SJCRH30 (cell line): ENCODE measurements at regions not wholly inside any gene's neighbourhood (a gene's known extent, or its start where the extent isn't known, plus 50 kb on each side); places are given as distances from the start of the nearest gene placed in this dataset.

Experiments
- DNase-seq, 2 experiments: peaks; one replicate each; pipeline ENCODE4 v3.0.0-alpha.2; 2015 to 2020
- H3K27ac ChIP-seq: fragments of 250-450 bp; sonication (Bioruptor Pico); 2 replicates; pipeline ENCODE4 v1.5.1; 2020; ENCODE audit warnings: mild to moderate bottlenecking, moderate library complexity
- H3K27me3 ChIP-seq: fragments of 250-450 bp; sonication (Bioruptor Pico); 2 replicates; pipeline ENCODE4 v1.5.1; 2020; ENCODE audit warnings: mild to moderate bottlenecking, moderate library complexity
- H3K36me3 ChIP-seq: fragments of 250-450 bp; sonication (Bioruptor Pico); 2 replicates; pipeline ENCODE4 v1.5.1; 2020; ENCODE audit warnings: mild to moderate bottlenecking, moderate library complexity
- H3K4me1 ChIP-seq: fragments of 250-450 bp; sonication (Bioruptor Pico); 2 replicates; pipeline ENCODE4 v1.5.1; 2020; ENCODE audit warnings: mild to moderate bottlenecking, moderate library complexity
- H3K4me3 ChIP-seq: fragments of 250-450 bp; sonication (Bioruptor Pico); 2 replicates; pipeline ENCODE4 v1.5.1; 2020; ENCODE audit warnings: mild to moderate bottlenecking, moderate library complexity
- H3K9me3 ChIP-seq: fragments of 250-450 bp; sonication (Bioruptor Pico); replicated peaks from 2 replicates; pipeline ENCODE4 v1.5.1; 2020; ENCODE audit warnings: mild to moderate bottlenecking, moderate library complexity

DNA sequence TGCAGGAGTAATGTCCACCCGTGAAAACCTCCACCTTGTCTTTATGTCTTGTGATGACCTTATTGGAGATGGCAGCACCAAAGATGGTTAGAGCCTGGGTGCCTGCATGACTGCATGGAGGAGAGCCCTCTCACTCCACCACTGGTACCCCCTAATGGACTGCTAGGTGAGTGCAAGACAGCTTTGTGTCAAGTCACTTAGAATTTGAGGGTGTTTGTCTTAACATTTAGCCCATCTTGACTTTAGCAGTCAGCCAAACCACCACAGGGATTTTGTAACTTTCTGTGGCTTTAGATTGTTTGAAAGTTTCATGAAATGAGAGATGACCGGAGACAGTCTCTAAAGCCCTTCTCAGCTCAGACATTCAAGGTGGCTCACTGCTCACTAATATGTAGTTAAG lies 232.9 kb upstream of the NCAM1 start:
- Histone ChIP-seq H3K27ac (no peak overlapping the region), H3K36me3 (no peaks in the 10 kb centered on the region), H3K27me3 (no peaks in the 10 kb centered on the region), H3K9me3 (no peaks in the 10 kb centered on the region), H3K4me1 (no peaks in the 10 kb centered on the region), H3K4me3 (no peak overlapping the region)
- no peak for DNase-seq

DNA sequence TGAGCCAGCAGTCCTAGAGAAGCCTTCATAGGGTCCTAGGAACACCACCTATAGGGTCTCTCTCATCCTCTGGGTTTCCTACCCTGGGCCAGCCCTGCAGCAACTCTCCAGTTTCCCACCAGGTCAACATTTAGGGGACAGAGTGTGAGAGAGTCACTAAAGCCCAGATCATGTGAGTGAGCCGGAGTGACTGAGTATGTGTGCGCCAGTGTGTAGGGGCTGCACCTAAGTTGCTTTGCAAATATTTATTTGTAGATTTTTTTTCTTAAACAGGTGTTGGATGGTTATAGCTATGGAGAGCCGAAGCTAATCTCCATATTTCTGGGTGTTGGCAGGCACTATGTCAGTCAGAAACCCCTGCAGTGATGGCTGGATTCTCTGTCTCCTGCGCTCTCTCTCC lies 232.5 kb upstream of the NCAM1 start:
- H3K9me3 ChIP-seq: no peaks in the 10 kb centered on the region
- H3K36me3 ChIP-seq: no peaks in the 10 kb centered on the region
- DNase-seq: no peak
- H3K4me1 ChIP-seq: no peaks in the 10 kb centered on the region
- H3K27me3 ChIP-seq: no peaks in the 10 kb centered on the region
- H3K4me3 ChIP-seq: no peak overlapping the region
- no peak overlapping the region for H3K27ac ChIP-seq

DNA sequence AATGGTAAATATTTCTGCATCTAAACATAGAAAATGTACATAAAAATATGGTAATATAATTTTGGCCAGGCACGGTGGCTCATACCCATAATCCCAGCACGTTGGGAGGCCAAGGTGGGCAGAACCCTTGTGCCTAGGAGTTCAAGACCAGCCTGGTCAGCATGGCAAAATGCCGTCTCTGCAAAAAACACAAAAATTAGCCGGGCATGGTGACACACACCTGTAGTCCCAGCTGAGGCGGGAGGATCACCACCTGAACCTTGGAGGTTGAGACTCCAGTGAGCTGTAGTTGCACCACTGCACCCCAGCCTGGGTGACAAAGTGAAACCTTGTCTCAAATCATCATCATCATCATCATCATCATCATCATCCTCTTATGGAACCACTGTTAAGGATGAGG lies 230.6 kb upstream of the NCAM1 start:
- Histone ChIP-seq H3K27me3 (no peaks in the 10 kb centered on the region), H3K36me3 (no peaks in the 10 kb centered on the region), H3K4me1 (no peaks in the 10 kb centered on the region), H3K9me3 (no peaks in the 10 kb centered on the region), H3K4me3 (no peak overlapping the region), H3K27ac (no peak overlapping the region)
- DNase-seq: no peak

DNA sequence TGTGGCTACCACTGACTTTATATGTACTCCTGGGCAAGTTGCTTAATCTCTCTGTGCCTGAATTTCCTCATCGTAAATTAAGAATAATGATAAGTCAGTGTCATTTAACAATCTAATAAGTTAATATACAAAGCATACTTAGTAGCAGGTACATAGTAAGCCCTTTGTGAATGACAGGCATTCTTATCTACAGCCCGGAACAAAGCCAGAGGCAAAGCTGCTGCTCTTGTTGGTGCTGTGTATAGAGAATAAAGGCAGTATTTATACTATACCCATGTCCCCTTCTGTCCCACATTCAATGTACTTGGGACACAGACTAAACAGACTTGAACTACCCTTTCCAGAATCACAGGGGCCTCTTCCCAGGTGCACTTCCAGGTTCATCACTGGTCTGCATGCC lies 229.7 kb upstream of the NCAM1 start:
- Histone ChIP-seq H3K4me3 (no peak overlapping the region), H3K9me3 (no peaks in the 10 kb centered on the region), H3K27ac (no peak overlapping the region), H3K36me3 (no peaks in the 10 kb centered on the region), H3K4me1 (no peaks in the 10 kb centered on the region), H3K27me3 (no peaks in the 10 kb centered on the region)
- DNase-seq: no peak

DNA sequence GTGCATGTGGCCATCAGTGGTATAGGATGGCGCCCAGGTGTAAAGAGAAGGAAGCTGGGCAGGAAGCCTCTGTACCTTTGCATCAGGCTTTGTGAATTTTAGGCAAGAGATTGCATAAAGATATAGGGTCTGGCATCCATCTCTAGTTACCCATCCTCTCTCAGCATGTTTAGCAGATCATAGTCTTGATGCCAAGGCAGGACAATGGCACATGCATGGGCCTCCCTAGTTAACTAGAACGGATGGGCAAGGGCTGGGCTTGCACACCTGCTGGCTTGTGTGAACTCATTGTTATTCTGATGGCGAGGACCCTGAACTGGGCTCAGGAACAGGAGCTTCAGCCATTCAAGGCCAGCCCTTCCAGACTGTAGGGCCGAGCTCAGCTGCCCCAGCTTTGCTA lies 229.2 kb upstream of the NCAM1 start:
- no peak for DNase-seq

DNA sequence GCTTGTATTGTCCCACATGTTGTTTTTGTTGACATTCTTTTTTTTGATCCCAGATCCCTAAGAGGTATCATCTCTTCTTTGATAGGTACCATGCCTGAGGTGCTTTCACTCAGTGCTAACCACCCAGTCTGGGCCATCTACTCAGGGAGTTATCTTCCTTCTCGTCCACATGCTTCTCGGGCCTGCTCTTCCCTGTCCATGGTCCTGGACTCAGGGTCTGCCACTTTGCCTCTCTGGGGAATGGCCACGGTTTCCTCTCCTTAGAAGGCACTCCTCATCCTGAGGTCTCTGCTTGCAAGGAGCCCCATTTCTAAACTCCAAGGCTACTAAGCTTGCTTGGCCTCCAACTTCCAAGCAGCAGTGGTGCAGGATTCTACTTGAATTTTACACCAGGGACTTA lies 227.0 kb upstream of the NCAM1 start:
- Histone ChIP-seq H3K27me3 (no peaks in the 10 kb centered on the region), H3K4me3 (no peak overlapping the region), H3K36me3 (no peaks in the 10 kb centered on the region), H3K9me3 (no peaks in the 10 kb centered on the region), H3K4me1 (no peaks in the 10 kb centered on the region), H3K27ac (no peak overlapping the region)
- peak; percentile 53 to 69 for DNase-seq

More for the DNA sequence above, 229.2 kb upstream of the NCAM1 start:
- Histone ChIP-seq H3K27me3 (no peaks in the 10 kb centered on the region), H3K36me3 (no peaks in the 10 kb centered on the region), H3K4me3 (no peak overlapping the region), H3K27ac (no peak overlapping the region), H3K4me1 (no peaks in the 10 kb centered on the region), H3K9me3 (no peaks in the 10 kb centered on the region)

DNA sequence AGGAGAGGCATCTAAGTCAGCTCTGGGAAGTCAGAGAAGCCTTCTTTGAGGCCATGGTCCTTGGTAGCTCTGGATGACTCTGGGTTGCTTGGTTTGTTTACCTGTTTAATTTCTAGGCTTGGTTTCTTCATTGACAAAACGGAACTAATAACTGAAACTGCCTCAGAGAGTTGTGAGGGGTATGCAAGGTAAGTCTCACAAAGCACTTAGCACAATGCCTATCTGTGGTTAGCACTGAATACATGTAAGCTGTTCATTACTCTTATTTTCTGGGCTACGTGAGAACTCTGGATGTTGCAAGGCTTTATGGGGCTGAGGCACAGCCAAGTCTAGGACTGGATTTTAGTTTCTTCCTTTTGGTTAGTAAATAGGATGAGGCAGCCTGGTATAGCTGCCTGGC lies 225.8 kb upstream of the NCAM1 start:
- no peaks in the 10 kb centered on the region for H3K27me3 ChIP-seq
- no peak overlapping the region for H3K4me3 ChIP-seq
- H3K36me3 ChIP-seq: no peaks in the 10 kb centered on the region
- no peak for DNase-seq
- no peak overlapping the region for H3K27ac ChIP-seq
- no peaks in the 10 kb centered on the region for H3K4me1 ChIP-seq
- H3K9me3 ChIP-seq: no peaks in the 10 kb centered on the region

DNA sequence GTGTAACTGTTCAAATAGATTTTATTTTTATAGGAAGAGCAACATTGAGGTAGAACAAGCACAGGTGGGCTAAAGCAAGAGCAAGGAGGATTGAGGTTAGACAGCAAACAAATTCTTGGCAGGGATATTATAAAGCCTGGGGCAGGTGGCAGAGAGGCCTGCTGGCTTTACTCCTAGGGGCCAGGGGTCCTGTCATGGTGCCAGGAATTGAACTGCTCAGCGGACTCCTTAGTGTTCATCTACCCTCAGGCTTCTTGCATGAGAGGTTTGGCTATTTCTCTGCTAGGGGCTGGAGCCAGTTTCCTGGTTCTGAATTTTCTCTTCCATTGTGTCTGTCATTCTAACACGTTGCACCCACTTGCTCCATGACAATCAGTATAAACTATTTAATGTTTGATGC lies 217.2 kb upstream of the NCAM1 start:
- peak; percentile 9 to 47 for DNase-seq
- no peak overlapping the region for H3K4me3 ChIP-seq
- no peak overlapping the region for H3K27ac ChIP-seq
- no peaks in the 10 kb centered on the region for H3K9me3 ChIP-seq
- peaks cover 6% of the 10 kb centered on the region for H3K4me1 ChIP-seq
- H3K27me3 ChIP-seq: no peaks in the 10 kb centered on the region
- no peaks in the 10 kb centered on the region for H3K36me3 ChIP-seq

DNA sequence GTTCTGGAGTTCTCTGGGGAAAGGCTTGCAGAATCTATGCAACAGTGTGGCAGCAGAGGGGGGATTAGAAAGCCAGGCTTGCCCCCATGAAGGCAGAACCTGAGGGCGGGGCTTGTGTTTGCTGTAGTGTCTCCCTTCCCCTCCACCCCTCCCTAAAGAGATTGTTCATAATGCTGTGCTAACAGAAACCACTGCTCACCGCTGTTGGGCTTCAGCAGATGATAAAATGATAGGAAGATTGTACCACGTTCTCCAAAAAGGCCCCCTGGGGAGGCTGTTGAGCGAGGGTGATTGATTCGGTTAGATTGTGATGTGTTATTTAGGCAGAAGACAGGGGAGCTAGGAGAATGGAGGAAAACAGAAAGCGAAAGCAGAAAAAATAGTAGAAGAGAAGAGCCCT lies 215.2 kb upstream of the NCAM1 start:
- H3K36me3 ChIP-seq: no peaks in the 10 kb centered on the region
- DNase-seq: no peak
- H3K27me3 ChIP-seq: no peaks in the 10 kb centered on the region
- no peaks in the 10 kb centered on the region for H3K9me3 ChIP-seq
- no peak overlapping the region for H3K27ac ChIP-seq
- H3K4me3 ChIP-seq: no peak overlapping the region
- peaks cover 26% of the 10 kb centered on the region for H3K4me1 ChIP-seq

DNA sequence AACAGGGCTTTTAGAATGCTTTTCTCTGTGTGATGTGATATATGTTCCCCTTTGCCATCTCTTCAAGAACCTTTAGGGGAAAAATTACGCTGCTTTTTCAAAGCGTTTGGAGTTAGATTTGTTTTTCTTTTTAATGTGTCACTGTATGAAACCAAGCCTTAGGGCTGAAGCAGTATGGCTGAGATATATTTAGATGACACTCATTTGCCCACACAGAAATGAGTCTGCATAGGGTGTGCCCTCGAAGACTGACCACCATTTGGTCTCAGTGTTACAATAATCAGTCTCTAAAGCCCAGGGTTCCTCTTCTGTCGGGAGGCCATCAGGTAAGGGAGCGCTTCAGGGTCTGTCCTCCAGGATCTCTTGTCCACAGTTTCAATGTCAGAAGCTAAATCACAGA lies 213.0 kb upstream of the NCAM1 start:
- H3K9me3 ChIP-seq: no peaks in the 10 kb centered on the region
- H3K27me3 ChIP-seq: no peaks in the 10 kb centered on the region
- no peak for DNase-seq
- H3K36me3 ChIP-seq: no peaks in the 10 kb centered on the region
- H3K27ac ChIP-seq: no peak overlapping the region
- H3K4me3 ChIP-seq: no peak overlapping the region
- H3K4me1 ChIP-seq: peaks cover 27% of the 10 kb centered on the region

DNA sequence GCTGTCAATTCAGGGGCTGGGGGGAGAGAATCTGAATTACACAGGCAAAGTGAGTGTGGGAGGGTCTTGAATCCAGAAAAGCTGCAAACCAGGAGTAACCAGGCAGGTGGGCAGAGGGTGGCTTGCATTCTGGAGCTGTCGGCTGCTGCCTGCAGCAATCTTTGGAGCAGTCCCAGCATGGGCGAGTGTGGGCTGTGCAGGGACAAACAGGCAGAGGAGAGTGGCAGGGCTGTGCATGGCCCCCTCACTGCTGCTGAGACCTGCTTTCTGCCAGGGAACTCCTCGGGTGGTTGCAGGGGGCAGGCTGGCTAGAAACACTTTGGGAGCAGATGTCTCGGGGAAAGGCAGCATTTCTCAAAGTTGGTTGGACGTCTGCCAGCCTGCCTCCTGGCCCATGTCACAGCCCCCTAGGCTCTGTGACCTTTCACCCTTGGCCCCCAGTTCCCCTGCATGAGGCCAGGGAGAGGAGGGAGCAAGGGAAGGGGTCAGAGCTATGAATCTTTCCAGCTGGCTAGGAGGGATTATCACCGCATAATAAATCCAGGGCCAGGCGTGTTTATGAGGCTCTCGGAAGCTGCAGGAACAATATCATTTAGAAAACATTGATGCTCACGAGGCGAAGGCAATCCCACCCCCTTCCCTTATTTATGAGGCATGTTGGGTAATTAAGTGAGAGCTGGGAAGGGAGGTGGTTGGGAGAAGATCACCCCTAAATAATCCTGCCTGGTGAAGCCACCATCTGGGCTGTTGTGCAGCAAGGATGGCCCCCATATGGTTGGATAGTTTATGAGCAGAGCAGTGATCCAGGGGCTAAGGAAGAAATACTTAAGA lies 212.3 kb upstream of the NCAM1 start:
- Histone ChIP-seq H3K4me1 (peaks cover 30% of the 10 kb centered on the region), H3K27me3 (no peaks in the 10 kb centered on the region), H3K36me3 (no peaks in the 10 kb centered on the region), H3K4me3 (no peak overlapping the region), H3K9me3 (no peaks in the 10 kb centered on the region), H3K27ac (no peak overlapping the region)
- DNase-seq: peak; percentile 21 to 48

DNA sequence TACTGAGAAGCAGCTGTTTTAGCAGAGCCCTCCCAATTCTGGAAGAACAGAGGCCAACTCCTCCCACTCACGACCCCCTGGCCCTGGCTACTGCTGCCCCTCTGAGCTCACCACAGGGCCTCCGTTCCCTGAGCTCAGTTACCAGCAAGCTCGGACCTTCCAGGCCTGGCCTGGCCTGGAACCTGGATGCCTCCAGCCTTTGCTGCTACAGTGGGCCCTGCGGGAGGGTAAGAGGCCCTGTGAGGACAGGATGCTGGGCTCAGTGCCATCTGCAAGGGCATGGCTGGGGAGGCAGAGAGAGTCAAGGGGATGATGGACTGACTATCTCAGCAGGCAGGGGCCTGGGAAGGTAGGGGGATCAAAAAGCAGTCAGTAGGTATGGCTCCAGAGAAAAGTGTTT lies 209.9 kb upstream of the NCAM1 start:
- H3K9me3 ChIP-seq: no peaks in the 10 kb centered on the region
- no peaks in the 10 kb centered on the region for H3K27me3 ChIP-seq
- peak; percentile 10 to 27 for DNase-seq
- H3K36me3 ChIP-seq: no peaks in the 10 kb centered on the region
- peaks cover 38% of the 10 kb centered on the region for H3K4me1 ChIP-seq
- H3K27ac ChIP-seq: peak overlapping the region; percentile 5; the same call in 1 of the 2 replicates
- H3K4me3 ChIP-seq: no peak overlapping the region

DNA sequence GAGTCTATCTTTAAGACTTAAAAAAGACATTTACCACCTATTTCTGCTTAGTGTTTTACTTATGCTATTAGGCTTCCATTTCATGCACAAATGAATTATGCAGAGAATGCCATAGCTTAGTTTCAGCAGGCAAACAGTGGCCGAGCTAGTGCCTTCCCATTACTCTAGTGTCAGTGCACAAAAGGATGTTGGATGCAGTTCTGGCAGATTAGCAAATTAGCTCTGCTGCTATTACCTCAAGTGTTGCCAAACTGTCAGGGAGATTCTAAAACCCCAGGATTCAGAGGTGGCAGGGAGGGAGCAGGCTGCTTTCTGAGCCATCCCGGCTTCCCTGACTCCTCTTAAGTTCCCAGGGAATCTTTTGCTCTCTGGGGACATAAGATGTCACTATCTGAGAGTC lies 209.4 kb upstream of the NCAM1 start:
- no peak for DNase-seq
- no peak overlapping the region; the same call in 1 of the 2 replicates for H3K27ac ChIP-seq
- H3K4me3 ChIP-seq: no peak overlapping the region
- H3K4me1 ChIP-seq: peaks cover 42% of the 10 kb centered on the region
- no peaks in the 10 kb centered on the region for H3K27me3 ChIP-seq
- H3K36me3 ChIP-seq: no peaks in the 10 kb centered on the region
- H3K9me3 ChIP-seq: no peaks in the 10 kb centered on the region

DNA sequence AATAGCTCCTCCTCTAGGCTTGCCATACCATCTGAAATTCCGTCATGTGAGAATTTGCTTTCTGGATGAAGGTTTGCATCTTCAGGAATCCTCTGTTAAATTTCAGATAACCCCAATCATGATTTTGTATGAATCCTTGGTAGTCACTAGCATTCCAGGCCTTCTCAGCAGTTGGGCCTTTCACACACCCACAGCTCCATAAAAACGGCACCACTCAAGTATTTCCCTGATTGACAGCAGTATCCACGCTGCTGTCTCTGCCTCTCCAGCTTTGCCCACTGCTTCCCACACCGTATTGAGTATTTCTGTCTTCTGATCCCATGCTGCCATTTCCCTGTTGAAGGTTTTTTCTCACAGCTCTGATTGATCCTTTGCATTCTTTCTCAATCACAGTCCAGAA lies 208.7 kb upstream of the NCAM1 start:
- Histone ChIP-seq H3K4me1 (peaks cover 50% of the 10 kb centered on the region), H3K27me3 (no peaks in the 10 kb centered on the region), H3K27ac (no peak overlapping the region), H3K36me3 (no peaks in the 10 kb centered on the region), H3K4me3 (no peak overlapping the region), H3K9me3 (no peaks in the 10 kb centered on the region)
- DNase-seq: no peak

DNA sequence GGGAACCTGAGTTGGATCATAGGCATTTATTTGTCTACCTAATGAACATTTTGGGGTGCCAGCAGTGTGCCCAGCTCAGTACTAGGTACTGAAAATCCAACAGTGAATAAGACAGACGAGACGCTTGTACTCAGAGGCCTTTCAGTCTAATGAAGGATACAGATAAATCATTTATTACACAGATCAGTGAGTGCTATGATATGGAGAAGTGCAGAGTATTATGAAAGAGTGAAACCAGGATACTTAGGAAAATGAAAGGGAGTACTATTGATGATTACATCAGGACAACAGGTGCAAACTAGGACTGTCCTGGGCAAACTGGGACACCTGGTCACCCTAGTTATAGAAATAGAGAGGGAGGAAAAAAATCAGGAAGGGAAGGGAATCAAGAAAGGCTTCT lies 207.5 kb upstream of the NCAM1 start:
- H3K27ac ChIP-seq: no peak overlapping the region
- H3K4me1 ChIP-seq: peaks cover 52% of the 10 kb centered on the region
- H3K9me3 ChIP-seq: no peaks in the 10 kb centered on the region

DNA sequence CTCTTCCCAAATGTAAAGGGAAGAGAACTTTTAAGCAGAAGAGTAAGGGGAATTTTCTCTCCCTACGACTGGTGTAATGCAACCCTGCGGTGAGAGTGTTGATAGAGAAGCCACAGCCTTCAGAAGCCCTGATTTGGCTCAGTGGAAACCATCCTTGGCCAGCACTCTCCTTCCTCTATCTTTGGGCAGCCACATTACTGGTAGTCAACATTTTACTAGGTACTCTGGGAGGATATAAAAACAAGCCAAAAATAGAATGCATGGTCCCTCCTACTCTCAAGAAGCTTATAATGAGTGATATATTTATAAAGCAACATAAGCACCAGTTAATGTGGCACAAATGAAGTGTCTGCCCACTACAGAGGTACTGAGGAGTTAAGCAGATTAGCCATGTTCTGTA lies 201.8 kb upstream of the NCAM1 start:
- no peaks in the 10 kb centered on the region for H3K27me3 ChIP-seq
- DNase-seq: no peak
- H3K4me3 ChIP-seq: no peak overlapping the region
- H3K9me3 ChIP-seq: no peaks in the 10 kb centered on the region
- H3K4me1 ChIP-seq: peaks cover 26% of the 10 kb centered on the region
- H3K27ac ChIP-seq: no peak overlapping the region
- no peaks in the 10 kb centered on the region for H3K36me3 ChIP-seq

More for the DNA sequence above, 207.5 kb upstream of the NCAM1 start:
- H3K4me3 ChIP-seq: no peak overlapping the region
- no peak for DNase-seq
- no peaks in the 10 kb centered on the region for H3K36me3 ChIP-seq
- no peaks in the 10 kb centered on the region for H3K27me3 ChIP-seq
